Non-pigmented ciliary epithelial cell (primary cell): ENCODE measurements at regions not wholly inside any gene's neighbourhood (a gene's known extent, or its start where the extent isn't known, plus 50 kb on each side); places are given as distances from the start of the nearest gene placed in this dataset.
A peak's percentile ranks its signal among the peaks of the same experiment; 100 is the strongest.
"Not testable (repeated sequence)": the region's sequence is repeated elsewhere in the genome, so short reads cannot be mapped to it uniquely, and the experiment has no call there.

ENCODE experiments used
- DNase-seq: peaks from one replicate; pipeline ENCODE4 v3.0.0-alpha.2; 2010; ENCODE audit warnings: low read depth

GRCh38 chr13:109938255-109938936 lies 152.0 kb upstream of the IRS2 start:
- DNase-seq: peak; percentile 80

DNA sequence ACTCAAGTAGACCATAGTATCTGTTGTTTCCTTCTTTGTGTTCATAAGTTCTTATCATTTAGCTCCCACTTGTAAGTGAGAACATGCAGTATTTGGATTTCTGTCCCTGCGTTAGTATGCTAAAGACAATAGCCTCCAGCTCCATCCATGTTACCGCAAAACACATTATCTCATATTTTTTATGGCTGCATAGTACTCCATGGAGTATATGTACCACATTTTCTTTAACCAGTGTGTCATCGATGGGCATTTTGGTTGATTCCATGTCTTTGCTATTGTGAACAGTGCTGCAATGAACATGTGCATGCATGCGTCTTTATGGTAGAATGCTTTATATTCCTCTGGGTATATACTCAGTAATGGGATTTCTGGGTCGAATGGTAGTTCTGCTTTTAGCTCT lies 148.1 kb upstream of the IRS2 start:
- DNase-seq: not testable (repeated sequence)

DNA sequence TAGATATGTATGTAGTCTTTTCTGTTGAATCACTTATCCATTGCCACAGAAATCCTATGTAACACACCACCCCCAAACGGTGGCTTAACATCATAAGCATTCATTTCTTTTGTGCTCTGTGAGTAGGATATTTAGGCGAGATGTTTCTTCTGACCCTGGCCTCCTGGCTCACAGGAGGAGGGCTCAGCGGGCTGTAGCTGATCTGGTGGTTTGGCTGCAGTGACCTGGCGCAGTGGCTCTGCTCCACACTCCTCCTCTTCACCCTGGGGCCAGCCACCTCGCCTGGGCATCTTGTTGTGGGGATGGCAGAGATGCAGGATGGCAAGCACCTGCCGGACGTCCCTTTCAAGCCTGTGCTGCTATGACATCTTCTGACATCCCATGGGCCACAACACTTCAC lies 147.1 kb upstream of the IRS2 start:
- DNase-seq: no peak

GRCh38 chr13:109924376-109924775 lies 138.0 kb upstream of the IRS2 start:
- DNase-seq: no peak

DNA sequence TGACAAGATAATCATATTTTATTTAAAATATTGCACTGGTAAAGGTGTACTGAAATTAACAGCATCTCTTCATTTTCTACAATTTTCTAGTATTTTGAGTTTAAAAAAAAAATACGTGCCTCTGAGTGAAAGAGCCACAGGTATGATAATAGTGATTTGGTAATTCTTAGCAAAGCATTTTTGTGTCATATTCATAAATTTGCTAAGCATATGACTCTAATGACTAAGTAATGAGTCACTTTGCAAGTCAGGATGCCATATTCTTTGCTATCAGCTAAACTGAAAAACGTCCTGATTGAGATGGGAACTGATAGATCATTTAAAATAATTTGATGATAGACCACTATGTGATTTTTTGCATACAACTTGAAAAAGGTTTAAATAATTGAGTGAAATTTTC lies 136.1 kb upstream of the IRS2 start:
- no peak for DNase-seq

DNA sequence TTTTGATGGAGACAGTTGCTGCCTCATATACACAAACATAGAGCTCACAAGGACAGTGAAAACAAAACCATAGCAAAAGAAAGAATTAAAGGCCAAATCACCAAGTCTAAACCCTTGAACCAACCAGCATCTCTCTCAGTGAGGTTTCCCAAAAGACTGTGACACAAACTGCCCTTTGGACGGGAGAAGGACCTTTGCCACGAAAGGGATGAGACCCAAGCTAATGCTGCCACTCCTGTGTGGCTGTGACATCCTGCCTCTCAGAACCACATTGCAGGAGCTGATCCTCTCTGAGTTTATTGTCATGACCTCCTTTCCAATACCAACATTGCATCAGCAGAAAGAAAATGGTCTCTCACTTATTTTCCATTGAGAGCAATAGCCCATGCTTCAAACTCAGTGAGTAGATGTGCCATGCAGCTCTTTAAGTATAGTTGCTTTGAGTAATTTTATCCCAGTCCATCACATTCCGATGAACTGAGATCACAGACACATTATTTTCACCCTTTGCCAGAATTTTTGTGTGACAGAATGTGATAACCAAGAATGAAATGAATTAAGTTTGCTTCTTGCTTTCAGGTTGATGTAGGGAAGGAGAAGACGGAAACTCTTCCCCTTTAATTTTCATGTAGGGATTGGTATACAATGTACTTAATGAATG lies 133.5 kb upstream of the IRS2 start:
- DNase-seq: no peak

GRCh38 chr13:109918179-109918711 lies 131.9 kb upstream of the IRS2 start:
- no peak for DNase-seq

GRCh38 chr13:109917422-109917821 lies 131.0 kb upstream of the IRS2 start:
- DNase-seq: no peak

DNA sequence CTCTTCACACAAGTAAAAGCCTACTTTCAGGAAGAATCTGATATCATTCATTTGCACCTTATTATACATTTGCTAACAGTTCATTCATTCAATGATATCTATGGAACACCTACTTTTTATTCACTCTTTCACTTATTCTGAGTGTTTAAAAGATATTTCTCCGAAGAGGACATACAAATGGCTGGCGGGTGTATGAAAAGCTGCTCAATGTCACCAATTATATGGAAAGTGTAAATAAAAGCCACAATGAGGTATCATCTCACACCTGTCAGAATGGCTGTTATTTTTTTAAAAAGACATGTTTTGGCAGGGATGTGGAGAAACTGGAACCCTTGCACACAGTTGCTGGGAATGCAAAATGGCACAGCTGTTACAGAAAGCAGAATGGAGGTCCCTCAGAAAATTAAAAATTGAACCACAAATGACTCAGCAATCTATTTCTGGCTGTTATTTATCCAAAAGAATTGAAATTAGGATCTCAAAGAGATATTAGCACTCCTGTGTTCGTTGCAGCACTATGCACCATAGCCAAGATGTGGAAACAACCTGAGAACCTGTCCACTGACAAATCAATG lies 127.6 kb upstream of the IRS2 start:
- DNase-seq: no peak

- no peak for DNase-seq
Measured at GRCh38 chr13:109913186-109913585, 126.8 kb upstream of the IRS2 start.

DNA sequence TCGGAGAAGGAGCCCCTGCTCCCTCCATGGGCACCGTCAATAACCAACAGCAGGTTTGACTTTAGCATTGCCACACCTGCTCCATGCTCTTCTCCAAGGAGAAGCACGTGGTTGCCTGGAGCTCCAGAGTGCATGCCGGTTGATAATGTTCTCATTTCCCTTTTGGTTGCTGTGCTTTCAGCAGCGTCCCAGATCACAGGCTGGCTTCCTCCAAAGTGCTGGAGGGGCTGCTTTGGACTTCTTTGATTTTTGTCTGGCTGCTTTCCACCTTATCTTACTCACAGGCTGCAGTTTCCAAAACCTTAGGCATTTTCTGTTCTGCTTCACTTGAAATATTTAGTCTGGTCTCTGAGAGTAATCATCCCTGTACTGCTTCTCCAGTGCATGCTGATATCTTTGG lies 123.8 kb upstream of the IRS2 start:
- DNase-seq: no peak

- no peak for DNase-seq
Measured at GRCh38 chr13:109906976-109907375, 120.6 kb upstream of the IRS2 start.

DNA sequence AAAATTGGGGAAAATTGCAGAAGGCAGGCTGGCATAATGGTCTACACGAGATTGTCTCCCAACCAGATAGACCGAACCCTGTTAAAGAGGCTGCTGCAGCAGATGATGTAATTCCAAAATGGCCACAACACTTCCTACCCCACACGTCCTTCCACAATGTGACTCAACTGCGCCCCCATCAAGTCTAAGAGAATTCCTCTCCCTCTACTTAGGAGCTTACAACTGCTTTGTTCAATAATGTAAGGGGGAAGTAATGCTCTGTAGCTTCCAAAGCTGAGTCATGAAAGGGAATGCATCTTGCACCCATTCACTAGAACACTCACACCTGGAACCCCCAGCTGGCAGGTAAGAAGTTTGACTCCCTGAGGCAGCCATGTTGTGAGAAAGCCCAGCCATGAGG lies 117.8 kb upstream of the IRS2 start:
- DNase-seq: no peak

DNA sequence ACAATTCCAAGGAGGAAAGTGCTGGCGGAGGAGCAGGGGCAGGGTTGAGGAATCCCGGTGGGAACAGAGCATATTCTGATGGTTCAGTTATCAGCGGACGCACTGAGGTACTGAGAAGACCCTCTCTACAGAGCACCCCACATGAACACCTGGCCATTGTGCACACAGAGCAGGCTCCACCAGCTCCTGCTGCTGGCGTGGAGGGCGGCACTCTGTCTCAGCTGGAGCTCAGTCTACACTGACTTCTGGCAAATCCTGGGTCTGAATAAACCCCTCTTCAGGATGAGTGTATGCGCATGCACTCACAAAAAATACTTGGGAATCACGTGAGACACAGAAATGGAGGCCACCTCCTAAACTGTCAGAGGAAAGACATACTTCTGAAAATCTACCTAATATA lies 114.4 kb upstream of the IRS2 start:
- DNase-seq: no peak

DNA sequence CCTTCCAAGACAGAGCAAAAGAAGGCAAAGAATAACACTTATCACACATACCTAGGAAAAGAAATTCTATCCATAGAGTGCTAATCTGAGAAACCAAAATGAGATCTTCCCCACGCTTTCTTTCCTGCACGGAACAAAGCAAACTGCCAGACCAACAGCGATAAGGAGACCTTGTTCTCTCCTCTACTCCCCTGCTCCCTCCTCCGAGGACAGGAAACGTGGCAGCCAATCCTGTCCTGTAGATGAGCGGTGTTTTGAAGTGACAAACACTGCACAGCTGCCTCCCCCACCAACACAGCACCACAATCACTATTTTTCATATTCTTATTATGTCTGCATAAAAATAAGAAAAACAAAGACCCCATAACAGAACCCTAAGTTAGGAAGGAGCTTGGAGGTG lies 113.9 kb upstream of the IRS2 start:
- DNase-seq: no peak

DNA sequence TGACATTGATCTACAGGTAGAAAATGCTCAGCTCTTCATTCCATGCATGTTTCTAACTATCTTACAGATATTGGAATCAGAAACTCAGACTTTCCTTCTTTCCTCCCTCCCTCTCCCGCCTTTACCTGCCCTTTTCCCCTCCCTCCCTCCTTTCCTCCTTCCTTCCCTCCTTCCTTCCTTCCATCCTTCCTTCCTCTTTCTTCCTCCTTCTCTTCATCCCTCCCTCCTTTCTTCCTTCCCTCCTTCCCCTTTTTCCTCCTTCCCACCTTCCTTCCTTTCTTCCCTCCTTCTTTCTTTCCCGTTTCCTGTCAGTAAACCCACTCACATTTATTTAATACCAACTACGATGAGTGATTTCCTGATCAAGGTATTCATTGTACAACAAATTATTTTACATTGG lies 113.4 kb upstream of the IRS2 start:
- DNase-seq: no peak

GRCh38 chr13:109899316-109899715 lies 112.9 kb upstream of the IRS2 start:
- DNase-seq: no peak

DNA sequence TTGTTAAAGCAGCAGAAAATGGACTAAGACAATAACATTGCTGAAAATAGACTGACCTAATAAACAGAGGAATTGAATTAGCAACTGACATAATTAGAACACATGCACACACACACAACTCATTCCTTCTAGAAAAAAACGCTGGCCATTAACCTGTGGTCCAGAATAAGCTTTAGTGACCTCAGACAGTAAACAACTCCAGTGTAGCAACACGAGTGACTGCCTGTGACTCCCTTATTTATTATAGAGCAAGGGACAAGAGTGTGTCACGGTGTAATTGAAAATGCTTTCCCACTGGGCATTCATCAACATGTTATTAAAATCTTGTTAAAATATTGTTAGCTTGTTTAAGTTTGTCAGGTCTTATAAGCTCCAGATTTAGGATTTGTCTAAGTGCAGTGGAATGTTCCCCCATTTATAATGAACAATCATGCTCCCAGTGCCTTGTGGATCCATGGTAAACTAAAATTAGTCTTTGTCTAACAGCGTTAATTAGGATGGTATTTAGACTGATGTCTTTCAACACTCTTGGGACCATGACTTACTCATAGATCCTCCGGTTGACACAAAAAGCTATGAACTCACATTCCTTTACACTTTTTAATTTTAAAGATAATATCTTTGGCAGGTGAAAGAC lies 111.7 kb upstream of the IRS2 start:
- DNase-seq: no peak

- DNase-seq: no peak
Measured at GRCh38 chr13:109892101-109892500, 105.7 kb upstream of the IRS2 start.

- DNase-seq: no peak
Measured at GRCh38 chr13:109885235-109885634, 98.9 kb upstream of the IRS2 start.

GRCh38 chr13:109884462-109884861 lies 98.1 kb upstream of the IRS2 start:
- DNase-seq: no peak

DNA sequence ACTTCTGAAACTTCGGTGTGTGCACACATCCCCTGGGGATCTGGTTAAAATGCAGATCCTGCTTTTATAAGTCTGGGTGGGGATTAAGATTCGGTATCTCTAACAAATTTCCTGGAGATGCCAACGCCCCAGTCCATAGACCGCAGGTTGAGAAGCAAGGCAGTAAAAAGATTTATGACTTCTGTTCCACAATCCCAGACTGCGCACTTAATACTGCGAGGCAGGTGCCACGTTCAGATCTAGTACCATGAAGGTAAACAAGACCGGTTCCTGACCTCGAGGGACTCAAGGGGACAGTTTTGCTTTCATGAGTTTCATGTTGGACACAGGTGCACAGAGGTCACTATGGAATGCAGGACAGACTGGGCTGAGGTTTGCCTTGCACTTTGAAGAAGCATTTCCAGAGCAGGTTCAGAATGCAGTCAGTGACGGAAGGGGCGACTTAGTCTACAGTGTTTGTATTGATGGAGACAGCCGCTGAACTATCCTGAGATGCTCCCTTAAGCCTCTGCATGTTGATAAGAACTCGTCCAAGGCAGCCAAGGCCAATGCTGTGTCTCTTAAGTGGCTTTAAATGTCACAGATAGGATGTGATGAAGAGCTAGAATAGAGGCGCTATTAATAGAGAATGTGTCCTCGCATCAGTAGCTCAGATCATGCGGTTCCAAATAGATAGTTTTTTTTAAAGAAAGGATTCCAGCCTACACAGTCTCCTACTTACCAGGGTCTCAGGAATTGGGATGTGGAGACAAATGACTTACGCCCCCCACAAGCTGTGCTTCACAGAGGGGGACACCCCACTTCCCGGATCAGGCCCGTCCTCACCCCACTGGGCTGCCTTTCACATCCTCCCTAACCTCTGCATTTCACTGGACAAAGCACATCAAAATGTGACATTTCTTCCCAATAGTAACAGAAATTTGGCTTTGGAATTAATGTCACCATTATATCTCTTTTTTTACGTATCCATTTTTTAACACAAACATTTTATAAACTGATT lies 97.1 kb upstream of the IRS2 start:
- DNase-seq: no peak
